Stromal cell of bone marrow (primary cell): ENCODE measurements at regions not wholly inside any gene's neighbourhood (a gene's known extent, or its start where the extent isn't known, plus 50 kb on each side); places are given as distances from the start of the nearest gene placed in this dataset.

ENCODE experiments used
- DNase-seq: peaks from one replicate; pipeline ENCODE4 v3.0.0-alpha.2; 2012; ENCODE audit warnings: low read depth

DNA sequence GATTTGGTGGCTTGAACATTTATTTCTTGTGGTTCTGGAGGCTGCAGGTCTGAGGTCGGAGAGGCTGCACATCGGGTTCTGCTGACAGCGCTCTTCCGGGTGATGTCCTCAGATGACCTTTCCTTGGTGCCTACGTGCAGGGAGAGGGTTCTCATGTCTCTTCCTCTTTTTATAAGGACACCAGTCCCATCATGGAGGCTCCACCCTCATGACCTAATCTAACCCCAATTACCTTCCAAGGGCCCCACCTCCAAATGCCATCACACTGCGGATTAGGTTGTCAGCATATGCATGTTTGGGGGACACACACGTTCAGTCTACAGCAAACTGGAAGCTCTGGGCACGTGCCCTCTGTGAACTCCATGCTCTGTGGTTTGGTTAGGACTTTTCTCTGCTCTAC is 338.6 kb downstream of the FGF9 start:
- DNase-seq: no peak

DNA sequence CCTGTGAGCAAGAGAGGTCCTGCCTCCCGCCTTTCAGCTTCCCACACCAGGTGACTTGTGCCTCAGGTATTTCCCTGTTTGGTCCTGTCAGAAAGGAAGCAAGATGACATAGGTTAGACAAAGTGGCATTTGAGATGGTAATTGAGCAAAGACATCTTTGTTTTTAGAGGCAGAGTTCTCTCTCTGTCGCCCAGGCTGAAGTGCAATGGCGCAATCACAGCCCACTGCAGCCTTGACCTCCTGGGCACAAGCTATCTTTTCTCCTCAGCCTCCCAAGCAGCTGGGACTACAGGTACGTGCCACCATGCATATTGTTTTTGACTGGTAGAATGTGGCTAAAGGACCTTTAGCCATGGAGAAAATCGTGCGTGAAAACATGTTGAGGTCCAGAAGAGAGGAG is 339.1 kb downstream of the FGF9 start:
- DNase-seq: no peak

DNA sequence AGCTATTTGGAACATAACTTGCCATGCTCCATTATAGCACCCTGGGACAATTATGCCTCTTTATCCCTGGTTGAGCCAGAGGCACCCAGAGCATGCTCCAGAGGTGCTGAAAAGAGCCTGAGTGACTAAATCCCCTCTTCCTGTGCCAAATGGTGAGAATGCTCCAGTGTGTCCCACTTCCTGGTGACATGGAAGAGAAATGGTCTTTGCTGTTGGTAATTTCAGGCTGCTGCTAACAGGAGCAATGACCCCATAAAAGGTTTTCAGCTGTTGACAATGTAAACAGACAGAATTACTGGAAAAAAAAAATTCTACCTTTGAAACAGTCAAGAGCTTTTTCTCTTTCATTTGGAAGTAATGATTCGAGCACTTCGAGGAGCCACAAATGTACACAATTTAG is 341.8 kb downstream of the FGF9 start:
- DNase-seq: no peak

GRCh38 chr13:22014469-22014868 is 343.6 kb downstream of the FGF9 start:
- no peak for DNase-seq

- no peak for DNase-seq
These were observed 346.4 kb downstream of the FGF9 start for GRCh38 chr13:22017226-22017625.

GRCh38 chr13:22018076-22018835 is 347.4 kb downstream of the FGF9 start:
- DNase-seq: no peak

- DNase-seq: no peak
These were observed 347.9 kb downstream of the FGF9 start for GRCh38 chr13:22018836-22019210.

GRCh38 chr13:22024381-22024994 is 353.6 kb downstream of the FGF9 start:
- no peak for DNase-seq

- no peak for DNase-seq
These were observed 356.7 kb downstream of the FGF9 start for GRCh38 chr13:22027566-22027965.

DNA sequence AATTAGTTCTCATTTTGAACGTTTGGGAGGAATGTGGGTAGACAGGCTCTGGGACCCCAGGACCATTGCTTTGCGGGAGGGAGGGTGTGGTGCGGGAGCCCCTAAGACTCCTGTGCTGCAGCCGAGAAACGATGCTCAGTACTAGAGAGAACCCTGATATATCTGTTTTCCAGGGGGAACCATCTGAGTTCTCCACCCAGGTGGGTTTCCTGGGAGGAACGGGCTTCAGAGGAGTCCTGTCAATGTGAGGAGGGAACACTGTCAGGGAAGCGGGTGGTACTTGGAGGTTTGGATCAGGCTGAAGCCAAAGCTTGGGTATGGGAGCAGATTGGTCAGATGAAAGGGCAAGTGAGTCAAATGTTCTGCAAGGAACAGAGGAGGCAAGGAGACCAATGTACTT is 358.0 kb downstream of the FGF9 start:
- DNase-seq: no peak

- no peak for DNase-seq
These were observed 359.4 kb downstream of the FGF9 start for GRCh38 chr13:22030321-22030720.

- no peak for DNase-seq
These were observed 360.9 kb downstream of the FGF9 start for GRCh38 chr13:22031702-22032286.

GRCh38 chr13:22032905-22033304 is 362.0 kb downstream of the FGF9 start:
- DNase-seq: no peak

GRCh38 chr13:22039961-22040360 is 369.1 kb downstream of the FGF9 start:
- no peak for DNase-seq

GRCh38 chr13:22040810-22041364 is 370.0 kb downstream of the FGF9 start:
- DNase-seq: no peak

- no peak for DNase-seq
These were observed 370.9 kb downstream of the FGF9 start for GRCh38 chr13:22041741-22042140.

- DNase-seq: no peak
These were observed 376.4 kb downstream of the FGF9 start for GRCh38 chr13:22047082-22047784.

GRCh38 chr13:22047785-22048104 is 376.9 kb downstream of the FGF9 start:
- no peak for DNase-seq

GRCh38 chr13:22049384-22049783 is 378.5 kb downstream of the FGF9 start:
- DNase-seq: no peak

GRCh38 chr13:22050951-22051563 is 380.2 kb downstream of the FGF9 start:
- DNase-seq: no peak

DNA sequence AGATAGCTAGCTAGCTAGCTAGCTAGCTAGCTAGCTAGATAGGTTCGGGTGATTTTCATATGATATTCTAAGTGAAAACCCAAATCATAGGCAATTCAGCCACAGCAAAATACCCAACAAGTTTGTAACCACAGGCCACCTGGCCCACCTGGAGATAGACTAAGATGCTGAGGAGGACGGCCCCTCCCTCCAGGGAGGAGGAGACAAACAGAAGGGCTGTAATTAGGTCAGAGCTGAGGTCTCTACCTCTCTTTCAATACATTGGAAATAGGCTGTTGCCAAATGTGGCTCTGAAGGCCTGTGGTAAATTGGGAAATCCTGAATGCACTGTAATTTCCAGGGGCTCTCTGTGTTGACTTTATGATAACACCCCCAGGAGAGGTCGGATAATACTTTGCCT is 382.2 kb downstream of the FGF9 start:
- no peak for DNase-seq

DNA sequence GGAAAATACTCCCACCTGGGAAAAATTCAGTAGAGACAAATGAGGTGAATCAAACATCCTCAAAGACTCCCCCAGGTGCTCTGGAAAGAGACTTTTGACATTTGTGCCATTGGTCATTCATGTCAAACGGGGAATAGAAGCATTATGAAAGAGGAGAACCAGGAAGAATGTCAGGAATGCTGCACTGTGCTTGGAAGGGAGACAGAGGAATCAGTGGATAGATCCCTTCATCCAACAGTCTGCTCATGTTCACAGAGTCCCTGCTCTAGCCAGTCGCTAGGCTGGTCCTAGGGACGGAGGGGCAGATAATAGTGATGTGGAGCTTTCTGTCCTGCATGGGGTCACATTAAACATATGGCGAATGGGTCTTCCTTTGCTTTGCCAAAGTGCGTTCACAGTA is 384.4 kb downstream of the FGF9 start:
- no peak for DNase-seq
